ENCODE measurements at regions not wholly inside any gene's neighbourhood (a gene's known extent, or its start where the extent isn't known, plus 50 kb on each side); places are given as distances from the start of the nearest gene placed in this dataset.
"Not testable (repeated sequence)": the region's sequence is repeated elsewhere in the genome, so short reads cannot be mapped to it uniquely, and the experiment has no call there.

DNA sequence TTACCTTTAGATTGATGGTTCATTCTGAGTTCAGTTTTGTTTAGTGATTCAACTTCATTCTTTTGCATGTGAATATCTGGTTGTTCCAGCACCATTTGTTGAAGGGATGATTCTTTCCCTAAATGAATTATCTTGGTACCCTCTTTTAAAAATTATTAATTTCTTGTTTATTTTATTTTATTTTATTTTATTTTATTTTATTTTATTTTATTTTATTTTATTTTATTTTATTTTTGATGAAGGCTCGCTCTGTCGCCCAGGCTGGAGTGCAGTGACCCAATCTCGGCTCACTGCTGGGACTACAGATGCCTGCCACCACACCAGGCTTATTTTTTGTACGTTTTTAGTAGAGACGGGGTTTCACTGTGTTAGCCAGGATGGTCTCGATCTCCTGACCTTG is 141.4 kb upstream of the S1PR3 start:
- TF ChIP-seq, protein P1, sequence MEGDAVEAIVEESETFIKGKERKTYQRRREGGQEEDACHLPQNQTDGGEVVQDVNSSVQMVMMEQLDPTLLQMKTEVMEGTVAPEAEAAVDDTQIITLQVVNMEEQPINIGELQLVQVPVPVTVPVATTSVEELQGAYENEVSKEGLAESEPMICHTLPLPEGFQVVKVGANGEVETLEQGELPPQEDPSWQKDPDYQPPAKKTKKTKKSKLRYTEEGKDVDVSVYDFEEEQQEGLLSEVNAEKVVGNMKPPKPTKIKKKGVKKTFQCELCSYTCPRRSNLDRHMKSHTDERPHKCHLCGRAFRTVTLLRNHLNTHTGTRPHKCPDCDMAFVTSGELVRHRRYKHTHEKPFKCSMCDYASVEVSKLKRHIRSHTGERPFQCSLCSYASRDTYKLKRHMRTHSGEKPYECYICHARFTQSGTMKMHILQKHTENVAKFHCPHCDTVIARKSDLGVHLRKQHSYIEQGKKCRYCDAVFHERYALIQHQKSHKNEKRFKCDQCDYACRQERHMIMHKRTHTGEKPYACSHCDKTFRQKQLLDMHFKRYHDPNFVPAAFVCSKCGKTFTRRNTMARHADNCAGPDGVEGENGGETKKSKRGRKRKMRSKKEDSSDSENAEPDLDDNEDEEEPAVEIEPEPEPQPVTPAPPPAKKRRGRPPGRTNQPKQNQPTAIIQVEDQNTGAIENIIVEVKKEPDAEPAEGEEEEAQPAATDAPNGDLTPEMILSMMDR (IDR thresholded peaks at IDR 0.05; ENCODE audit: low read length) = not testable (repeated sequence)
- TF ChIP-seq EZH2 (IDR thresholded peaks at IDR 0.05; ENCODE audit: borderline replicate concordance, low read length) = not testable (repeated sequence)

Measured in OCI-LY1 (cell line).